ENCODE measurements at regions not wholly inside any gene's neighbourhood (a gene's known extent, or its start where the extent isn't known, plus 50 kb on each side); places are given as distances from the start of the nearest gene placed in this dataset.

DNA sequence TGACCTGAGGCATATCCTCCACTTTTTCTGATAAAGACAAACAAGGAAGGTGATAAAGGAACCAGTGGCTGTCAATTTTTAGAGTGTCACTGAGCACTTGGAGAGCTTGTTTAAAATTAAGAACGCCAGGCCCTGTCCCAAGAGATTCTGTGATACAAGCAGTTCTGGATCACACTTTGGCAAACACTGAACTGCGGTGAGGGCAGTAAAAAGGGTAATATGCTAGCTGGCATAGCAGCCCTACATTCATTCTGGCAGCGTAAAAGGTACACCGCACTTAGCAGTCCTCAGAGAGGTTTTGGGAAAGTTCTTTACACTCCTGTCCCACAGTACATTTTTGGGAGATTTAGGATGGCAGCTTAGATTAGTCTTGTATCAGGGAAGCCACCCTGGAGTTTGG is 101.3 kb upstream of the CCDC150 start:
- no peak for DNase-seq

DNA sequence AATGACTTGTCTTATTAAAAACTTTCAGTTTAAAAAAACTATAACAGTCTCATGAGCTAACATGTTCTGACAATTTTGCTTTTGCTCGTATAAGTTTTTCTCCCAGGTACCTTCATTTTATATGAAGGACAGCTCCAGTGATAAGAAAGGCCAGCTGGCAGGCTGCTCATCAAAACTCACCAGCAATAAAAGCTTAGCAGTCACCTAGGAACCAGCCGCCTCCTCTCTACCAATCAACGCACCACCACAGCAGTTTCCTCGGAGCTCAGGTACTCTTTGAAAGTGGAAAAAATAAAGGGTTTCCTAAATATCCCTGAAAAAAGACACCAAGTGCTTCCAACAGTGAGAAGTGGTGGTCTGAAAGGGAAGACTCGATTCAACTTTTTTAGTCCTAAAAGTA is 100.9 kb upstream of the CCDC150 start:
- DNase-seq, result no peak

DNA sequence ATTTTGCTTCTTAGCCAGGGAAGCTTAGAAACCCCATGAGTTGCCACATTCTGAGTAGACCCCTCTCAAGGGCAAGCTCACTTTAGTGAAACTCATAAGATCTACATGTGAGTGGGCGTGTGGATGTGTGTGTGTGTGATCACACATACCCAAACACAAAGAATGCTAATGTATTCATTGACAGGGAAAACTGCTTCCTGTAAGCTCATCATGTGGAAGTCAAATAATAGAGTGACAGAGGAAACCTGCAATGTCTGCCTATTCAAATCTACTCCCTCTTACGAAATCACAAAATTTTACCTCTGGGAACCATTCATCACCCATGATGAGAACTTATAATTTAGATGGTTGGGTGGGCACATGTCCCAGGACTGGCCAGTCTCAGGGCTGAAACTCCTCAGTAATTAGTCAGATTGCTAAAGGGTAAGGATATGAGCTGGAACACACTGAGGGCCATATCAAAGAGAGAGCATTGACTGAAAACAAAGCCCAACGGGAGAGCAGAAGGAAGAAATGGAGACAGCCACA is 94.5 kb upstream of the CCDC150 start:
- no peak for DNase-seq

DNA sequence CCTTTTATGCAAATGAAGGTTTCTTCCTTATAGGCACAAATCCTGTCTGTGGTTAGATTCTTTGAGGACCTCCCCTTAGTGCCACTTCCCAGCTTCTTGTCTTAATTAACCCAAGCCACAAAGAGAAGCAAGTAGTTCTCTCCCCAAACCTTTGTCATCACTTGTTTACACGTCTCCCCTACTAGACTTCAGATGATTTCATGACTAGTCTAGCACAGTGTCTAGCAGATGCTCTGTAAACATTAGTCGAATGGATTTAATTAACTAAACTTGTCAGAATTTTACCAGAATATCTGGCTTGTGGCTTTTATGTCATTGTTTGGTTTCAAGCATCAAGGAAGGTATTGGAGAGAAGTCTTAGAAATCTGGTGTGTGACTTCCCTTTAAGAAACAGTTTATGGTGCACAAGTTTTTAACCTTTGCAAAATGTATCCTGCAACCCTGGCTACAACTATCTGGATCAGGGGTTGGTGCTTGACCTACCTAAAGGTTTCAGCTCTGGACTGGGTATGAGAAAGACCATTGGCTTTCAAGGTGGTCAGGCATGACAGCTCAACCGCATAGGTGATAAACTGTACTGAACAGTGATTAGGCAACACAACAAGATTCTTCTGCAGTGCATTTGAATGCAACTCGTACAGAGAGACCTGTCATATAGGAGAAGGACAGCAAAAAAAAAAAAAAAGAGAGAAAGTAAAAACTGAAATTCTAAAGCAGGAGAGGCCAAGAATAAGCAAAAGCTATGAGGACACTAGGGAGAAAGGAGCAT is 93.2 kb upstream of the CCDC150 start:
- DNase-seq, result no peak

DNA sequence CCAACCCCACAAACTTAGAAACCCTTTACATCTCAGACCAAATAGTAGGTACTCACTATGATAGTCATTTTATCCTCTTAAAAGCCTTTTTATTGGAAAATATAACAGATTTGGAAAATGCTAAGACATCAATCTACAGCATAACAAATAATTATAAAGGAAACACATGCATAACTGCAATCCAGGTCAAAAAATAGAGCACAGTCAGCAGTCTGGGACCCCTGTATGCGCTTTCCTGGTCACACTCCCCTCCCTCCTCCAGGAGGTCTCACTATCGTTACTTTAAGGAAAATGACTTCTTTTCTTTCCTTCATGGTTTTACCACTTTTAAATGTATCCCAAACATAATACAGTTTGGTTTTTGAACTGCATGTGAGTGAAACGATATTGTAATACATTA is 90.5 kb upstream of the CCDC150 start:
- no peak for DNase-seq

DNA sequence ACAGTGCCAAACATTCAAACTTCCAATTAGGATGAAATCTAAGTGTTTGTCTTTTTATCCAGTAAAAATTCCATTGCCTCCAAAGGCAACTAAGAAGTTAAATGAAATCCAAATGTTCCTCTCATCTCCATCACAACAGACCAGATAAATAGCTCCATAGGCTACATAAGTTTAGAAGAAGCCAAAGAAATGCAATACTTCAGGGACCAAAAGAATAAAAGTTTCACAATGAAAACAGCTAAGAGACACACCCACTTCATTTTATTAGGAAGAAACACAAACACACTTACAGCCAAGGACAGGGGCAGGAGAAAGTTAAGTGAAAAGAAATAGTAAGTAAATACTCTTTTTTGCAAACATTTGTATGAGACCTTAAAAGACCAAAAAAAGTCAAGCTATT is 88.5 kb upstream of the CCDC150 start:
- no peak for DNase-seq

DNA sequence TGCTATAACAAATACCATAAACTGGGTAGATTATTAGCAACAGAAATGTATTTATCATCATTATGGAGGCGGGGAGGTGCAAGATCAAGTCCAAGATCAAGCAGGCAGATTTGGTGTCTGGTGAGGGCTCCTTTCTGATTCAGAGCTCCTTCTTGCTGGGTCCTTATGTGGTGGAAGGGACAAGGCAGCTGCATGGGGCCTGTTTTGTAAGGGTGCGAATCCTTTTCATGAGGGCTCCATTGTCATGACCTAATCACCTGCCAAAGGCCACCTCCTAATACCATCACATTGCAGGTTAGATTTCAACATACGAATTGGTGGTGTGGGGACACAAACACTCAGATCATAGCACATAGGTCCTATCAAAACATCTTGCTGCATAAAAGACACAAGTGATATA is 84.4 kb upstream of the CCDC150 start:
- DNase-seq, result no peak

DNA sequence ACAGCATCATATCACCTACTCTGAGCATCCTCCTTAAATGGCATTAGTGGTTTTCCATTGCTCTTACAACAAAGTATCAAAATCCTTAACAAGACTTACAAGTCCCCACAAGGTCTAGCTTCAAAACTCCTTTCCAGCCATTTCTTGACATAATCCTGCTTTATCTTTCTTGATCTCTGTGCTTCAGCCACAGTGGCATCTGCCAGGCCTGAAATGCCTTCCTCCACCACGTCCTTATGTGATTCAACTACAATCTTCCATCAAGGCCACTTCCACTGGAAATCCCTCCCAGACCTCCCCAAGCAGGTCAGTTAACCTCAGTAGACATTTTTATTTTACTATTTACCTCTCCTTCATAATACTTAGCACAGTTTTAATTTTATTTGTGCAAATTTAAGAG is 83.8 kb upstream of the CCDC150 start:
- no peak for DNase-seq

DNA sequence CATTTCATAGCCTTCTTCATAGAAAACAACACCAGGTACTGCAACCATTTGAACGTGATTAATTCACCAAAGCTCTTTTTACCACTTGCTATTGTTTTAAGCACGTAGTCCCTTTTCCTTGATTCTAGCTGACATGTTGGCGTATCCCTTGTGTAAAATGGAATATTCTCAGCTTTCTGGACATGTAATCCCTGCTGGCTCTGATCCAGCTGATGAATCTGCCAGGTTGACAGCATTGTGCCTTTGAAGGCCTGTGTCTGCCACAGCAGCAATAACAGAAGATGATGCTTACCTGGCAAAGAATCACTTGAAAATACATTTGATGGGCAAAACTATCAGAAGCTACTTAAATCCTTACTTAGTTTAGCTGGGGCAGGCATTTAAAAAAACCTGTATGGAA is 81.0 kb upstream of the CCDC150 start:
- no peak for DNase-seq

DNA sequence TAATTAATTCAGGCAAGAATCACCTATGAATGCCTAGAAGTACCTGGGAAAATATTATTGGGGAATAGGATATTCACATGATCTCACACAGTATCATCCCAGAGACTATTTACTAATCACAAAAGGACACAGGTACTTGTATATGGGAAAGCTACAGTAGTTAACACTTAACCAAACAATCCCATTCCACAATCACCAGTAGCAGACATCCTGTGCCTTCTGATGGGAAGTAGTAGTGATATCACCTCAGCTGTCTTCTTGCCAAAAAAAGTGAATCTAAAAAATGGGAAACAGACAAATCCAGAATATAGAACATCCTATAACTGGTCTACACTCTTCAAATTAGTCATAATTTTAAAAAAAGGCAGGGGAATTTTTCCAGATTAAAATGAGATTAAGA is 75.6 kb upstream of the CCDC150 start:
- DNase-seq, result no peak

DNA sequence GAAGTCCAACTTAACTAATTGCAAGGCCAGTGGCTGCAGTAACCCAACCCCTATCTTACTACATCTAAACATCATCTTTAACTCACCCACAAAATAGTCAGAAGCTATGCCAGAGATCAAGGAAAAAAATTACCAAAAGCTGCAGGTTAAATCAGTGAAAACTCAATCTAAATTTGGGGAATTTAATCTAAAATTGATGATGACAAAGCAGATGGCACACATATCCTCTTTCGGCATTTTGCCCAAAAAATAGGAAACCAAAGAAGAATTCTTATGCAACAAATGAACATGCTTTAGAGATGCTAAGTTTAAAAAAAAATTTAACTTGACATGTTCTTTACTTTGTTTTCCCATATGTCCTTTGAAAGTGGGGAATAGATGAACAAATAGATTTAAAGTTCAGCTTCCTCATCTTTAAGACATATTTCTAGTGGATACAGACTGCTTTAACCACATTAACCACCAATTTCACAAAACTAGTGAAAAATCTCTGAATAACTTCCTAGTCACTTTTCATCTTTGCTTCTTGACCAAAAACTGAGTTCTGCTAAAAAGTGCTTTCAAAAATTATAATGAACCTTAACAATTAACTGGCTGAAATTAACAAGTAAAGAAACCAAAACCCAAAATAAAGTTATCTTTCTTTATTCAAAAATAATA is 74.3 kb upstream of the CCDC150 start:
- no peak for DNase-seq

DNA sequence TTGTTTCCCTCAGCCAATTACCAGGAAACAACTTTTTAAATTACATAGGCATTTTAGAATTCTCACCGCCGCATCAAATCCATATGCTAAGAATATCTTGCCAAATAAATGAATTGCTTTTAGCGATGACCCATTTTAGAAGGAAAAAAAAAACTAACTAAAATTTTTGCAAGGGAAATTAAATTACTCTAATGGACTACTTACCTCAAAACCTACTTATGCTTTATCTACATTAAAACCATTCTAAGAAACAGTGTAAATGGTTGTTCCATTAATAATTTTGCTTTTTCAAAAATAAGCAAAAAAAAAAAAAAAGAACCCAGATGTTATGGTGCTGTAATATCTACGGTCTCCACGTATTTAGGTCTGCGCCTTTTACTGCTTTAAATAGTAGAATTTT is 73.5 kb upstream of the CCDC150 start:
- no peak for DNase-seq

DNA sequence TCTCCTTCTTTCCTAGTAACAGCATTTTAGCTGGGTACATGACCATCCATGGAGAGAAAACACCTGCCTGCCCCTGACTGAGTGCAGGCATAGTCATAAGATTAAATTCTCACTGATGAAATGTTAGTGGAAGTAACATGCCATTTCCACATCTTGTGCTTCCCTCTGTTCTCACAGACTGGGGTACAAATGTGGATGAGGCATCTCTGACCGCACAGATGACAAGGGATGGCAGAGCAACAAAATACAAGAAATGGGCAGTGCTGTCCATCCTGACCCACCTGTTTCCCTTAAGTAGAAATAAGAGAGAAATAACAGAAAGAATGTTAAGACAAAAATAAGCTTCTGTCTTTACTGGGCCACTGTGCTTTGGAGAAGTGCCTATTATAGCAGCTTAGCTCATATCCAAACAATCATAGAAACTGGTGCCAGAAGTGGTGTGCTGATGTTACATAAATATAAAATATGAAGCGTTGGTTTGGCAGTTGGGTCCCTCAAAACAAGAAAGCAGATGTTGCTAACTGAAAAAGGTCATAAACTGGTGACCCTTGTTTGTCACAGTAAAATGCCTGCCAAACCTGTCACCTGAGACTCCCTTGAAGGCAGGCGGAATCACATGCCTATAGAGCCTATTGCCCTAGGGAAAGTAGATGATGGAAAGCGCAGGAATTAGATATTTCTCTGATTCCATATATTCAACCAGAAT is 72.4 kb upstream of the CCDC150 start:
- DNase-seq, result no peak

DNA sequence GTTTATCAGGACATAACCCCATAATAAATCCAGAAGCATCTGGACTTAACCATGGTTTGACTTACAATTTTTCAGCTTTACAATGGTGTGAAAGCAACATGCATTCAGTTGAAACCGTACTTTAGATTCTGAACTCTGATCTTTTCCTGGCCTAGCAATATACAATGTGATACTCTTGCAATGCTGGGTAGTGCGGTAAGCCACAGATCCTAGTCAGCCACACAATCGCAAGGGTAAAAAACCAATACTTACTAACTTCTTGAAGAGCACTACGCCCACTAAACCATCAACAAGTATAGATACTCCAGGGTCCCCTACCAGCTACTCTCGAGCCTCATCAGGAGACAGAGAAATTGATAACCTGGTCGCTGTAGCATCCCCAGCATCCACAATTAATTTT is 71.0 kb upstream of the CCDC150 start:
- DNase-seq, result no peak

DNA sequence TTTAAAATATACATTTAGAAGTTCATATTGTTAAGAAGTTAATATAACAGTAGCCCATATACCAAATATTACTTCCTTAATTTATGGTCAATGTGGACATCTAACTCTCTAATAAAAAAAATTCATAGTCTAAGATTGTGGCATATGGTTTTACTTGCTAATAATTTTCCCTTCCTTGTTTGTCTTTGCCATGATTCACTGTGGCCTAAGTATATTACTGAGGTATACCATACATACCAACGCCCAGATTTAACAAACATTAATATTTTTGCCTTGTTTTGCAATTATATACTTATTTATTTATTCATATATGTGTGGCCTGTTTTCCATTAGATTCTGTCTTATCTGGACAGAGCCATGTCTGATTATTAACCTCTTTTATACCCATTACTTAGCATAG is 54.6 kb upstream of the CCDC150 start:
- DNase-seq, result no peak

DNA sequence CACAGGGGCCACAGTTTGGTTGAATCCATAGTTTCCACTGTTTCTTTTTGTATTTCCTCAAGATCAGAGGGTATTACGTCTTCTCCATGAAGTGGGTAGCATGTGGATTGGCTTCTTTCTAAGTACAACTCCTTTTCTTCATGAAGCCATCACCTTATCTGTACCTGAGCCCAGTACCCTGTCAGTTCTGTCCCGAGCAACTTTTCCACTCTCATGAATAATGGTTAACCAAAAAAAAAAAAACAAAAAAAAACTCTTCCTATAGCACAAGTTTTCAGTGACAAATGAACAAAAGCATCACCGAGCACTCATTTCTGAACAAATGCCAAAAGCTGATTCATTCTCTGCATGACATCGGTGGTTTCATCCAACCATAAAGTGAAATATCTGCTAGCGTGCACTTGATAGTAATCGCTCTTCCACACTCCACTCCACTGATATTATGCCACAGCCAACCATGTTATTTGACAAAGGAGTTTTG is 53.0 kb upstream of the CCDC150 start:
- DNase-seq, result no peak

DNA sequence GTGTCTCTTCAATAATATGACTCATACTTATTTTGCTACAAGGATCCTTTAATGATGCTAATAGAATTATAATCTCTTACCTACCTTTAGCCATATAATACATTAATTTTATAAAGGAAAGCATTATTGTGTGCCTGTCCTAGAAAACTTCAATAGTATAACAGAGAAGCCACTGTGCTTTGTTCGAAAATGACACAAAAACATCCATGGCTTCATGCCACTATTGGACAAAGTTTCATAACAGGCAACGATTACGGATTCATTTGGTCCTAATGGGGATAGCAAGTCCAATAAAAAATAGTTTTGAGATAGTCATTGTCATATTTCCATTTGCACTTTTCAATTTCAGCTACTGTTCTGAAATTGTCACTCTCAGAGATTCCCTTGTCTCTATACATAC is 52.5 kb upstream of the CCDC150 start:
- DNase-seq, result no peak

DNA sequence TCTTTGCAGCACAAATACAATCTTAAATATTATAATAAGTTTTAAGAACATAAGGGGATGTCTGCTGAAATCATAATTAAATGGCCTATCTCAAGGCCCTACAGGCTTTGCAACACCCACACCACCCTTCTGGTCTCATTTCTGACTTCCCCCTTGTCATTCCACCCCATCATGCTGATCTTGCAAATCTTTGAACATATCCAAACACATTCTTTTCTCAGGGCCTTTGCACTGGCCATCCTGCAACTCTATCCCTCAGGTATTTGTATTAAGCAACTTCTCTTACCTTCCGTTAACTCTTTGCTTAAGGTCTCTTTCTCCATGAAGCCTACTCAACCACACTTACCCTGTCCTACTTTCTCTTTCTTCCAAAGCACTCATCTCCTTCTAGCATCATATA is 51.8 kb upstream of the CCDC150 start:
- no peak for DNase-seq

DNA sequence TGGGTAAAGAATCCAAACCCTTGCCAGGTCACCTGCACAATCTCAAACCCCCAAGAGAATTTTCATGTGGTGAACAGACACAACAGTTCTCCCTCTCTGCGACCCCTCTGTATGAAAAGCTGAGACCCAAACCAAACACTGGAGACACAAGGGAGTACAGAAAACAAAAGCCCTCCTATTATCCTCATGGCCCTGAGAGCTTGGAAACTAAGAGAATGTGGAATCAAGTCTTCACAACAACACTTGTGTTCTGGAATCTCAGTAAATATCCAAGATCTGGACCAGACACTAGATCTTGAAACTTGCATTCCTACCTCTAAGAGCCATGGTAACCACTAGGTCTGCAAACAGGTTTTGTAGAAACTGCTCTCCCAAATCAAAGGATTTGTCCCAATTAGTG is 50.1 kb upstream of the CCDC150 start:
- DNase-seq, result no peak

All from right forelimb (tissue), 1 donor.